GM18868 (cell line): ENCODE measurements at regions not wholly inside any gene's neighbourhood (a gene's known extent, or its start where the extent isn't known, plus 50 kb on each side); places are given as distances from the start of the nearest gene placed in this dataset.
"Not testable (repeated sequence)": the region's sequence is repeated elsewhere in the genome, so short reads cannot be mapped to it uniquely, and the experiment has no call there.

Experiments used
- ATAC-seq: cut with Tn5 transposase; IDR thresholded peaks from one replicate; pipeline ENCODE4 v1.9.1; 2021; ENCODE audit warnings: mild to moderate bottlenecking, moderate library complexity; ENCODE audit not compliant: unreplicated experiment

- no peak for ATAC-seq
These were observed 52.6 kb upstream of the SP8 start for GRCh38 chr7:20839196-20839735.

DNA sequence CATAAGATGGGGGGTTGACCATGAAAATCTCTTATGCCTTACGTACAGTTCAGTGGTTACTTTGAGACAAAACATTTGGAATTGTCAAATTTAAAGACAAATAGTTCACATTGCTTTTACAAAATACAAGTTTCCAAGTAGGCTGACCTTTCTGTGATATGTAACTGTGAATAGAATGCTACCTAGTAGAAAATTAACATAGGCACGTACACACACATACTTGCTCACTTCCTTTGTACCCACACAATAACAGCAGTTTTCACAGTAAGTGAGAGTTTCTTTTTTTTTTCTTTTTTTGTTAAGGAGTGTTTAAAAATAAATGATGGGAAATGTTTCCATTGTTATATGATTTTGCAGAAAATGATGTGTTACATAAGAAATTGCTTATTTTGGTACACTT lies 53.3 kb upstream of the SP8 start:
- no peak for ATAC-seq

GRCh38 chr7:20846791-20847190 lies 60.1 kb upstream of the SP8 start:
- ATAC-seq: no peak

DNA sequence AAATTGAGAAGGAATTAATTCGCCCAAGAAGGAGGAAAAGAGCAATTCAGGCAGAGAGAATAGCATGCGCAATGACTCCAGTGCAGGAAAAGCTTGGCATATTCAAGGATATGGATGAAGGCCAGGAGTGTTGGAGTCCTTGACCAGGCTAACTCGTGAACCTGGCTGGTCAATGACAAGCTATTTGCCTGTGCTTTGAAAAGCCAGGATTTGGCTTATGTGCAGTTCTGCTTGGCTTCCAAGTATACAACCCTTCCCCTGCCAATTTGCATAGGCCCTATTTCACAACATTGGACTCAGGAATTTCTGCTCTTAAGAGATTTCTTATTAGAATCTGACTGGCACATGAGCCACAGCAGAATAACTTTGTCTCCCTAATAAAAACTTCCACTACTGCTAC lies 72.3 kb upstream of the SP8 start:
- no peak for ATAC-seq

DNA sequence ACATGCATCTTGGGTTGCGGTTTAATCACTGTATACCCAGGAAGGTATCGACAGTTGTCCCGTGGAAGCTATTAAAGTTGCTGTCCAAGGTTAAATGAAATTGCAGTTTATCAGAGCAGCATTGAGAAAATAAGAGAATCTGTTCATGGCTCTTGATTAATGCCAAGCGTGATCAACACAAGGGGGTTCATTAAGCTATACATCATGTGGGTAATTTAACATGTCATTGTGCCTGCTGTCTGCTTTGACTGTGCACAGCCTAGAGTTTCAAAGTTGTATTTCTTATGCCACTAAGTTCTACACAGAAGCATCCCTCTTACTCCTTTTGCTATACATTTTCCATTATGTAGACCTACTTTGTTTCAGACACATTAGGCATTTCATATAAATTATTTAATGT lies 74.8 kb upstream of the SP8 start:
- ATAC-seq: no peak

- no peak for ATAC-seq
These were observed 75.9 kb upstream of the SP8 start for GRCh38 chr7:20862554-20862953.

- no peak for ATAC-seq
These were observed 77.5 kb upstream of the SP8 start for GRCh38 chr7:20864221-20864620.

GRCh38 chr7:20865684-20866083 lies 79.0 kb upstream of the SP8 start:
- ATAC-seq: no peak

DNA sequence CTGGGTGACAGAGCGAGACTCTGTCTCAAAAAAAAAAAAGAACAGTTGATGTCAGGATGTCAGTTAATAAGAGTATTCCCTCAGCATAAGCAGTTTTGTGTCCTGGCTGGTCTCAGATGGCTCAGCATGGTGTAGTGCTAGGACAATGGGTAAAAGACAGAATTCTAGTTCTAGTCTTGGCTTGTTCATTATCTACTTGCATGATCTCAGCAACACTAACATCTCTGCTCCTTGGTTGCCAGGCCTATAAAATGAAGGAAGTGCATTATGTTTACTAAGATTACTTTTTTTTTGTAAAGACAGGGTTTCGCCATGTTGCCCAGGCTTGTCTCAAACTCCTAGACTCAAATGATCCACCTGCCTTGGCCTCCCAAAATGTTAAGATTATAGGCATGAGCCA lies 84.3 kb upstream of the SP8 start:
- ATAC-seq: no peak

DNA sequence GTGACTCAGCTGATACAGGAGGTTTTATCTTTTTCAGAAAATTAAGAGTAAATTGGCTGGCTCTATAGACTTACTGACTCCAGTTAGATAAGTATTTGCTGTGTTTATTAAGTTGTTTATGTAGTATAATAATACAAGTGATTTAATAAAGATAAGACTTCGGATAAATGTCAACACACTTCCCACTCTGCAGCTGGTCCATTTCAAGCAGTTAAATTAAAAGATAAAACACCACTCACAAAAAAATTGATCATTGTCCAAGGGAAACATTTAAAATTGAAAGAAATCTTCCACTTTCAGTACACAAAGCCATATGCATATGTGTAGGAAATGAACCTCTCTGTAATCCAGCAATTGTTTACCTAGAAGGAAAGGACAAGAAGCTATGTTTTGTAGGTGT lies 106.1 kb upstream of the SP8 start:
- ATAC-seq: no peak

GRCh38 chr7:20894806-20895205 lies 108.1 kb upstream of the SP8 start:
- ATAC-seq: no peak

DNA sequence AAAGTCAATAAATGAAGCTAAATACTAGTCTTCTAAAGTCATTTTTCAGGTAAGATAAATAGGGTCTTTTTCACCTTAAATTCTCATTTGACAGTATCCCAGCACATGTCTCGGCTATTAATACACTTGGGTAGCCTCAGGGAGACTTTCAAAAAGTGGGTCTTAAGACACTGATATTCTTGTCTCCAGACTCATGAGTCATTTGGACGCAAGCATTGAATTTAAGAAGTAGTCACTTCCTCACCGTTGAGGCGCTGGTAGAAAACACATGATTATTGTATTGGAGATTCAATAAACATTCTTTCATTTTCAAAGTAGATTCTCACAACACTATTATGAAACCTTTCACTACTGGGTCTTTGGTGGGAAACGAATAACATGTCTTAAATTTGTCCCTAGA lies 108.9 kb upstream of the SP8 start:
- ATAC-seq: no peak

- no peak for ATAC-seq
These were observed 110.3 kb upstream of the SP8 start for GRCh38 chr7:20896996-20897395.

DNA sequence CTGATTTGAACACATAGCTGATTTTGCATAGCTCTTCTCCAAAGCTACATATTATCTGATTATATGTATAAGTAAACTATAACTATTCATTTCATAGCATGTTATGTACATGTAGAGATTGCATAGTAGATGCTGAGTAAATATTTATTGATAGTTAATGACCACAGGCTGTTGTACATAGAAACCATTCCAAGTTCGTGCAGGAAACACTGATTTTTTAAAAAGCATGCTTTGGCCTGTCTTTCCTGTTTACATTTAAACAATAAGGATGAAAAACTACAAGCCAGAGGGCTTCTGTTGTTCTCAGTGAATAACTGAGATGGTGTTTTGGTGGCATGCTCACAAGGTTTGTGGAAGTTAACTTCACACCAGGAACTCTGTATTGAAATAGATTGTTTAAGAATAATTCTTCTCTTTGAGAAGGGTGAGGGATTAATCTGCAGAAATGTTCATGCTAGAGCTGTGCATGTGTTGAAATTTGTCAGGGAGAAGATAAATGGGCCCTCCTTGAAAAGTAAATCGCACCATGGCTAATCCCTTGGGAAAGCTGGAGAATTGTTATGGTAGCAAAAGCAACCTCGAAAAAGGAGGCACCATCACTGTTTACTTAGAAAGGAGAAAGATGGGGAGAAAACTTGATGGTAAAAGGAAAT lies 120.2 kb upstream of the SP8 start:
- ATAC-seq: no peak

DNA sequence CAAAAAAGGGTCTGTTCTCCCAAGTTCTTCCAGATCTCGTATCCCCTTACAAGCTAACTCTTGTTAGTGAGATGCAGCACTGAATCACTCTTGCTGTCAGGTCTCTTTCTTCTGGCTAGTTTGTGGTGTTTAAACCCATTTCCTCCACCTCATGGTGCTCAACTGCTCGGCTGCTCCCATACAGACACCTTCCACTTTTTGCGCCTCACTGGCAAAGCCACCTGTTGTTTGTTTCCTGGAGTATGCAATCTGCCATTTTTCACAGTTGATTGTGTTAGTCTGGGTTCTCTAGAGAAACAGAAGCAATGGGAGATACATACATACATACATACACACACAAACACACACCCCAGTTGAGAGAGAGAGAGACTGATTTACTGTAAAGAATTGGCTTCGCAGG lies 124.4 kb upstream of the SP8 start:
- ATAC-seq: no peak

GRCh38 chr7:20913853-20914252 lies 127.2 kb upstream of the SP8 start:
- ATAC-seq: no peak

DNA sequence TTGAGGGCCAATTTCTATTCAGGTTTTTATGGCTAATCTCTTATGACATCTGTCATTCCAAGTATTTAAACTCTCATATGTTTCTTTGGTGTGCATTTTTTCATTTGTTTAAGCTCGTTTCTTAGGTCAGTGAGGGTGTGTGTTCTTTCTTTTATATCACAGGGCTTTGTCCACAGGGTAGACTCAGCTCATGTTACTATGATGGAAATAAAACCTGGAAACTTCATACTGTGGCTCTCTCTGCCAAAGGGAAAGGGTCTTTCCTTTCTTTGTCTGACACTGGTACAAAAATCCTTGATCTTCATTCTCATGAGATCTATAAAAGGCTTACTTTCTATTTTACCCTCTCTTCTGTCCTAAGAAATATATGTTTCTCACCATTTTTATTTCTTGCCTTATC lies 129.6 kb upstream of the SP8 start:
- no peak for ATAC-seq

DNA sequence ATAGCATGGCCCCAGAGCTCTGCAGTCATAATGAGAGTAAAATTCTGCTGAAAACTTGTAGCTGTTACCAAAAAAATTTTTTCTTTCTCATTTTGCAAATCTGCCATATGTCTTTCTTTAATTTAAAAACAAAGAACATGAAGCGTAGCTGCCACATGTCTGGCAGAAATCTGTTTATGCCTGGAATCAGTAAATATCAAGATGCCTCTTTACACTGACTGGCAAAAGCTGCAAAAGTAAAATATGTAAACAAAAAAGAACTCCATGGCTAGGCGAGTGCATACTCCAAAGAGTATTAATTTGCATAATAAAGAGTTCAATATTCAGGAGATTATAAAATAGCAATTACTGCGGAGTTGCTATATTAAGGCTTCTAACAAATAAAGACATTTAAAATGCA lies 130.9 kb upstream of the SP8 start:
- no peak for ATAC-seq

DNA sequence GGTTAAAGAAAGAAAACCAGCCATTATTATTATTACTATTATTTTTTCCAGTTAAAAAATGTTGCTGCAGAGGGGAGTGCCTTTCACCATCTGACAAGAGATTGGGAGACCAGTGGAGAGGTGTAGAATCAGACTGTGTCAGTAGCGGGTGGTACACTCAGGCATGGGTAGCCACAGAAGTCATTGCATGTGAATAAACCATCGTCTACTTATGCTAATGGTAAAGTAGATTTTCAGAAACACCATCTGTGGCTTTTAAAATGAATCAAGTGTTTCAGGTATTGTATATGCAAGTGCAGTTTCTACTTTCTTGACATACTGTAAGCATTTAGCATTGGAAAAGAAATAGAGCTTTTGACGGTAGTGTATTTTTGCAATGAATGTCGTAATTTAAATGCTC lies 131.5 kb upstream of the SP8 start:
- no peak for ATAC-seq

DNA sequence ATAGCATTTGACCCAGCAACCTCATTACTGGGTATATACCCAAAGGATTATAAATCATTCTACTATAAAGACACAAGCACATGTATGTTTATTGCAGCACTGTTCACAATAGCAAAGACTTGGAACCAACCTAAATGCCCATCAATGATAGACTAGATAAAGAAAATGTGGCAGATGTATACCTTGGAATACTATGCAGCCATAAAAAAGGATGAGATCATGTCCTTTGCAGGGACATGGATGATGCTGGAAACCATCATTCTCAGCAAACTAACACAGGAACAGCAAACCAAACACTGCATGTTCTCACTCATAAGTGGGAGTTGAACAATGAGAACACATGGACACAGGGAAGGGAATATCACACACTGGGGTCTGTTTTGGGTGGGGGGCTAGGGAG lies 140.5 kb upstream of the SP8 start:
- not testable (repeated sequence) for ATAC-seq

GRCh38 chr7:20927976-20928375 lies 141.3 kb upstream of the SP8 start:
- ATAC-seq: no peak

DNA sequence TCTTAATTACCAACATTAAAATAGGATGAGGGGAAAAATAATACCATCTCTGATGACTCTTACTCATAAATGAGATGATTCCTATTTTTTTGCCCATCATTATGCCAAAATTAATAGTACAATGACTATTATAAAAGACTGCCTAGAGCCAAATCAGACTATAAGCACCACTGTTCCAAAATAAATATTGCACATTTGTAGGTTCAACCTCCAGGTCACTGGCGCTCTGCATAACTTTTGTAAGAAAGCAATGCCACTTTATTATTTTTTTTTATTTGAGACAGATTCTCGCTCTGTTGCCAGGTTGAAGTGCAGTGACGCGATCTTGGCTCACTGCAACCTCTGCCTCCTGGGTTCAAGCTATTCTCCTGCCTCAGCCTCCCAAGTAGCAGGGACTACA lies 142.5 kb upstream of the SP8 start:
- no peak for ATAC-seq

GRCh38 chr7:20931739-20932138 lies 145.1 kb upstream of the SP8 start:
- no peak for ATAC-seq
